GM18517 (cell line): ENCODE measurements at regions not wholly inside any gene's neighbourhood (a gene's known extent, or its start where the extent isn't known, plus 50 kb on each side); places are given as distances from the start of the nearest gene placed in this dataset.

Source experiments
- ATAC-seq: cut with Tn5 transposase; IDR thresholded peaks from one replicate; pipeline ENCODE4 v1.9.1; 2021; ENCODE audit warnings: mild to moderate bottlenecking, moderate library complexity; ENCODE audit not compliant: unreplicated experiment

GRCh38 chr15:96243701-96244100 is 86.8 kb upstream of the NR2F2 start:
- ATAC-seq: no peak

- no peak for ATAC-seq
These were observed 85.2 kb upstream of the NR2F2 start for GRCh38 chr15:96245252-96245651.

DNA sequence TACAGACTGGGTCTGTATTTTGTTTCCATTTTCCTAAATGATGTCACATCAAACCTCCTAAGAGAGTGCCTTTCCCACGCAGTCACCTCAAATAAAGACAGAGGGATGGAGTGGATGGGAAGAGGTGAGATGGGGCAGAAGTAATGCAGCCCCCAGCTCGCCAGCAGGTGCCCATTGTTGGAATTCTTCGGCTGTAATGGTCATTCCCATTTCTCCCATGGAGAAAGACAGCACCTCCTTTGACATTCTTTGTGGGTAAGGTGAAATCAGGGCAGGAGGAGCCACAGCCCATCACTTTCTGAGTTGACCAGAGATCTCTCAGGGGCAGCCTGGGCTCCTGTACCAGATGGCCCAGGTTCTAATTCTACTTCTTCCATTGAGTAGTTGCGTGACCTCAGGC is 84.4 kb upstream of the NR2F2 start:
- ATAC-seq: no peak

GRCh38 chr15:96247621-96248305 is 82.7 kb upstream of the NR2F2 start:
- no peak for ATAC-seq

- no peak for ATAC-seq
These were observed 78.4 kb upstream of the NR2F2 start for GRCh38 chr15:96252148-96252547.

GRCh38 chr15:96253006-96253747 is 77.3 kb upstream of the NR2F2 start:
- no peak for ATAC-seq

DNA sequence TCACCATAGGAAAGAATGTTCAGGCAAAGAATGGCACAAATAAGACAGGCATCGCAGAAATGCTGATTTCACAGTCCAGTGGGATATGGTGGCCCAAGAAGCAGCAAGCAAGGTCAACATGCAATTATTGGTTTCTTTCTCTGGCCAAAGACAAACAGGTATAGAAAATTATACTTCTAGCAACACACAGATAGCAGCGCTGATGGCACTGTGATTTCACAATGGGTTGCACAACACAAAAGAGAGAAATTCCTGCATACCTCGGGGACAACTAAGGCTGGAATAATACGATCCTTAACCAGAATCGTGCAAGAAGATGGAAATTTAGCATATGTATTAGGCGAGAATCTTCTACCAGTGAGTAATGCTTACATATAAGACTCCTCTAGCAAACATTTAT is 76.3 kb upstream of the NR2F2 start:
- ATAC-seq: no peak

- no peak for ATAC-seq
These were observed 74.9 kb upstream of the NR2F2 start for GRCh38 chr15:96255599-96255998.

GRCh38 chr15:96261575-96262034 is 68.9 kb upstream of the NR2F2 start:
- peak; percentile 96 for ATAC-seq

DNA sequence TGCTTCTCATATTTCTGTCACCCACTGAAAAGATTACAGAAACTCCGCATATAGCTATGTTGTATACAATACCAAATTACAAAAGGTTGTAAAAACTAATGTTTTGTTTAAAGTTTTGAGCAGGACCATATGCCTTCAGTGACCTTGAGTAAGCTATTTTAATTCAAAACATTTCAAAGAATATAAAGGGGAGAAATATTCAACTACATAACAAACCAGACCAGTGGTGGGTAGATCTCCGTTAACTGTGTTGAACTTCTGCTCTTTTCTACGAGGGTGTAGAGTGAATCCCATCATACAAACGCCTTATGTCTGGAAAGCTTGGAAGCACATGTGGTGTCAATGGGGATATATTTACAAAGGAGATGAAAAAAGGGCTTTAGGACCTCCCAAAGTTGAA is 68.4 kb upstream of the NR2F2 start:
- ATAC-seq: no peak

GRCh38 chr15:96262549-96263489 is 67.7 kb upstream of the NR2F2 start:
- no peak for ATAC-seq

DNA sequence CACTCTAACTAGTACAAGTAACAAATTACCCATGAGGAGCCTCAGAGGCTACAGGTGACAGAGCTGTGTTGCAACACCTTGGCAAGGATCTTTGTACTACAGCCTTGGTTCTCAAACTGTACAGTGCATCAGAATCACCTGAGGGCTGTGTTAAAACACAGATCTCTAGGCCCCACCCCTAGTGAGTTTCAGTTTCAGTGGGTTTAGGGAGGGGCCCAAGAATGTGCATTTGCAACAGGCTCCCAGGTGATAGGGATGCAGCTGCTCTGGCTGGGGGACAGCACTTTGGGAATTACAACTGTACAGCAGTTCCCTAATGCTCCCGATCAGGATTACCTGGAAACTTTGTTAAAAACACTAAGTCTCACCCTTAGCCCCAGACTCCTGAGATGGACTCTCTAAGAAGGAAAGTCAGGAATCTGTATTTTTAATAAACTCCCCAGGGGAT is 66.1 kb upstream of the NR2F2 start:
- no peak for ATAC-seq

GRCh38 chr15:96264801-96265515 is 65.5 kb upstream of the NR2F2 start:
- no peak for ATAC-seq

GRCh38 chr15:96266456-96266855 is 64.0 kb upstream of the NR2F2 start:
- ATAC-seq: no peak

DNA sequence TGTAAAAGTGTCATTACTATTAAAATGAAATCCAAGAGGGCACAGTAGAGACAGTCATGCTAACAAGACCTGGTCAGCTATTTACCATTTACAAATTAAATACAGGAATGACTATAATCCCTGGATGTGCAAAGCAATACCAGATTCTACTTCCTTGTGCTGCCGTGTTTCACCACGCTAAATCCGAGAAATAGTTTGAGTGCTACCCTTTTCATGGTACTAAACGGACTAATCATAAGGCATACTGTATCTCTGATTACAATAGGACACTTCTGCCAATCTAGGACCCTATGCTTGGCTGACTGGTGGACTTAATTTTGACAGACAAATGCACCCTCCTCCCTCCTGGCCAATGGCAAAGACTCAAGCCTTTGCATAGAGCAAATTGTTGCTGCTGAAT is 63.0 kb upstream of the NR2F2 start:
- ATAC-seq: no peak

- ATAC-seq: no peak
These were observed 61.9 kb upstream of the NR2F2 start for GRCh38 chr15:96268442-96269204.

DNA sequence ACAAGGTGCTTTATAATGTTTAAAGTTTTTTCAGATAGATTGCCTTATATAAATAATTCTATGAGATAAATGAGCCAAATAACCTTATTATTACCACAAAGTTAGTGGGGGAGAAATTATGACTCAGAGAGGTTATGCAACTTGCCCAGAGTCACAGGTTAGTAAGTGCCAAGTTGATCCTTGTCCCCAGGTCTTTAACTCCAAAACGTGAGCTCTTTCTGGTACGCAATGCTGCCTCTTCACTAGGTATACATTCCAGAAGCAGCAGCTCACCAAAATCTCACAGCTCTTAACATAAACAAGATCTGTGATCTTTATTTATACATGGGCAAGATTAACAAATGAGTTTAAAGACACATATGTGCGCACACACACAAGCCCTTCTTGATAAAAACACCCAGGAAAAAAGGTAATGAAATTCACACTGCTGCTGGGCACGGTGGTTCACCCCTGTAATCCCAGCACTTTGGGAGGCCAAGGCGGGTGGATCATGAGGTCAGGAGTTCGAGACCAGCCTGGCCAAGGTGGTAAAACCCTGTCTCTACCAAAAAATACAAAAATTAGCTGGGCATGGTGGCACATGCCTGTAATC is 59.8 kb upstream of the NR2F2 start:
- no peak for ATAC-seq

- no peak for ATAC-seq
These were observed 58.1 kb upstream of the NR2F2 start for GRCh38 chr15:96272427-96272826.

GRCh38 chr15:96273317-96274086 is 57.0 kb upstream of the NR2F2 start:
- ATAC-seq: peak; percentile 71
